Right lobe of liver (tissue), 6 donors: ENCODE measurements at regions not wholly inside any gene's neighbourhood (a gene's known extent, or its start where the extent isn't known, plus 50 kb on each side); places are given as distances from the start of the nearest gene placed in this dataset.
A peak's percentile ranks its signal among the peaks of the same experiment; 100 is the strongest.

Experiments used
- ATAC-seq, 4 donors: fragments of 200-7000 bp; cut with Tn5 transposase; one replicate each; pipeline ENCODE4 v1.9.1; 2020; ENCODE audit warnings: mild to moderate bottlenecking in 4 of 4, moderate library complexity in 4 of 4
- DNase-seq, 3 donors: peaks; one replicate each; pipeline ENCODE4 v3.0.0-alpha.2; 2020
- H3K27ac ChIP-seq, 3 donors: fragments of 200-600 bp; one replicate each; pipeline ENCODE4 v1.8.0; 2022
- H3K27me3 ChIP-seq, 2 donors: fragments of 200-600 bp; one replicate each; pipeline ENCODE4 v1.8.0; 2022
- H3K36me3 ChIP-seq, 4 donors: fragments of 200-600 bp; sonication (generic) in 1 of 4; one replicate each; pipeline versions ENCODE4 v1.5.1 to v1.8.0; 2017 to 2022; ENCODE audit warnings: control low read depth in 1 of 4
- H3K4me1 ChIP-seq, 4 donors: fragments of 200-600 bp; sonication (generic) in 1 of 4; one replicate each; pipeline versions ENCODE4 v1.5.1 to v1.8.0; 2017 to 2022; ENCODE audit warnings: control low read depth in 1 of 4
- H3K4me3 ChIP-seq, 3 donors: fragments of 200-600 bp; one replicate each; pipeline ENCODE4 v1.8.0; 2022
- H3K9me3 ChIP-seq, 4 donors: fragments of 200-600 bp; sonication (generic) in 1 of 4; one replicate each; pipeline versions ENCODE4 v1.5.1 to v1.8.0; 2017 to 2022; ENCODE audit warnings: control low read depth in 1 of 4
- POLR2A ChIP-seq: fragments of 450-650 bp; IDR thresholded peaks from one replicate; pipeline ENCODE4 v1.6.1; 2017; ENCODE audit warnings: antibody characterized with exemption, mild to moderate bottlenecking
- WGBS: methylation state at CpG from one replicate; pipeline ENCODE4 v1.1.6; 2018; ENCODE audit warnings: low coverage, low lambda C conversion rate; ENCODE audit not compliant: insufficient coverage; ENCODE audit errors: missing lambda C conversion rate; 5-methylcytosine and 5-hydroxymethylcytosine counted together
- intact Hi-C, 2 donors: fragments of 100-400 bp; cut with DNase I; formaldehyde crosslinking; loops; one replicate each; pipeline versions ENCODE4 v1.11.2 to v1.14.1; 2022
- TF ChIP-seq, protein P1 (sequence below), 4 donors: fragments of 200-600 bp in 3 of 4; fragments of 450-650 bp in 1 of 4; IDR thresholded peaks; one replicate each; pipeline versions ENCODE4 v1.5.1 to v1.8.0; 2016 to 2022; ENCODE audit warnings: antibody characterized with exemption in 4 of 4, mild to moderate bottlenecking in 2 of 4
- donor health status: DM: no; HTN: yes; CAD: no.
- donor health status: DM: no; HTN: no; CAD: no.
- donor health status: DM: no; HTN: no; CAD: no.
- donor health status: DM: no; HTN: yes; CAD: no.
- donor health status: DM: no; HTN: yes; CAD: no.

DNA sequence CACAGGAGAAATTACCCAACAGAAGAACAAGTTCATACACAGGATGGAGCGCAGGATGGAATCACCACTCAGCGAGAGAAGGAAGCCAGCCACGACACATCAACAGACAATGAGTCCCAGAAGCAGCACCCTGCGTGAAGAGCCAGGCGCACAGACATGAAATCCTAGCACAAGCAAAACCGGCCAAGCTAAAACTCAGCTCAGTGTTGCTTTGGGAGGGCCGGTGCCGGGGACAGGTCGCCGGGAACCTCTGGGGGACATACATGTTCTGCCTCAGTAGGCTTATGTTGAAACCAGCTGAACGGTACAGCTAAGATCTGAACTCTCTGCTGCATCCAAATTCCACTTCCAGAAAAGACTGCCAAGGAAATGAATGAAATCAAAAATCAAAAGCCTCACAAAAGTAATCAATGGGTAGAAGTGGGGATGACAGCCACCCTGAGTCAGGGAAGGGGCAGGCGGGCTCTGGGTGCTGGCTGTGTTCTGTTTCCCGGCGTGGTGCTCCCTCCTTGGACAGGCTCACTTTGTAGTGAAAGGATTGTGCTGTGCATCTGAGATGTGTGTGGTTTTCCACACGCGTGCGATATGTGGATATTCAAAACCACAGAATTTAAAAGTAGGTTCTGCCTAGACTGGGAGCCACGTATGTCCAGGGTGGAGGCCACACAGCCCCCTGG, 114.7 kb downstream of the PDGFA start:
- Histone ChIP-seq H3K9me3 (no peaks in the 10 kb centered on the region), H3K4me1 (no peaks in the 10 kb centered on the region), H3K4me3 (no peak overlapping the region), H3K27me3 (no peaks in the 10 kb centered on the region), H3K27ac (no peak overlapping the region), H3K36me3 (no peaks in the 10 kb centered on the region)
- DNase-seq (no peak), ATAC-seq (no peak)
- intact Hi-C loops = no loop called here
- TF ChIP-seq POLR2A = no peak
- TF ChIP-seq, protein P1, sequence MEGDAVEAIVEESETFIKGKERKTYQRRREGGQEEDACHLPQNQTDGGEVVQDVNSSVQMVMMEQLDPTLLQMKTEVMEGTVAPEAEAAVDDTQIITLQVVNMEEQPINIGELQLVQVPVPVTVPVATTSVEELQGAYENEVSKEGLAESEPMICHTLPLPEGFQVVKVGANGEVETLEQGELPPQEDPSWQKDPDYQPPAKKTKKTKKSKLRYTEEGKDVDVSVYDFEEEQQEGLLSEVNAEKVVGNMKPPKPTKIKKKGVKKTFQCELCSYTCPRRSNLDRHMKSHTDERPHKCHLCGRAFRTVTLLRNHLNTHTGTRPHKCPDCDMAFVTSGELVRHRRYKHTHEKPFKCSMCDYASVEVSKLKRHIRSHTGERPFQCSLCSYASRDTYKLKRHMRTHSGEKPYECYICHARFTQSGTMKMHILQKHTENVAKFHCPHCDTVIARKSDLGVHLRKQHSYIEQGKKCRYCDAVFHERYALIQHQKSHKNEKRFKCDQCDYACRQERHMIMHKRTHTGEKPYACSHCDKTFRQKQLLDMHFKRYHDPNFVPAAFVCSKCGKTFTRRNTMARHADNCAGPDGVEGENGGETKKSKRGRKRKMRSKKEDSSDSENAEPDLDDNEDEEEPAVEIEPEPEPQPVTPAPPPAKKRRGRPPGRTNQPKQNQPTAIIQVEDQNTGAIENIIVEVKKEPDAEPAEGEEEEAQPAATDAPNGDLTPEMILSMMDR (IDR thresholded peaks at IDR 0.05) = no peak
- 64% methylated on average over 11 of the region's 18 CpGs for whole genome bisulfite sequencing

DNA sequence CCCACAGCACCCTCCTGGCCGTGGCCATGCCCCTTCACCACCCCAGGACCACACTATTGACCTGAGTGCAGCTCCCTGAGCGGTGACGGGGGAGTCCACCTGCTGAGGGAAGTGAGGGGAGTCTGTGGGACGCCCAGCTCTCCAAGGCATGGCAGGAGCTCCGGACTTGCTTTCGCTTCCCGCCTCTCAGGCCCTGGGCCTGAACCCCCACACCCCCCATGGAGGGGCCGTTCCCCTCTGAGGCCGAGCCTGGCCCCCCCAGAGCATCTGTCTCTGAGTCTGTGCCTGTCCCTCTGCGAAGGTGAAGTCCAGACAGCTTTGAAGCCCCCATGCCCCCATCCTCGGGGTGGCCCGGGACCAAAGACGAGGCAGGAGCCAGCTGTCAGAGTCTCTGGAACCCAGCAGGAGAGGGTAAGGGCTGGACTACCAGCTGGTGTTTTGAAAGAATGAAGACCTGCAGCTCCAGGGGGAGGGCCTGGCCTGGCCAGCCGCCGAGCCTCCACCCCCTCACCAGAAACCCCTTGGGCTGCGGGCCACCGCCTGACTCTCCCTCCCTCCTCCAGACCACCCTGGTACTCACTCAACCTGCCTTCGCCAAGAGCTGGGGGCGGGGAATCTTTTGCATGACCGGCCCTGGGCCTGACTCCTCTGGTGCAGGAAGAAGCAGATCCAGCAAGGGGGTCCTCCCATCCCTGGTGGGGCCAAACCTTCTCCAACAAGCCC, 114.0 kb downstream of the PDGFA start:
- ATAC-seq (no peak), DNase-seq (peak in 2 of 3 donors; percentile 13 to 33)
- H3K27ac ChIP-seq = no peak overlapping the region
- no peaks in the 10 kb centered on the region for H3K27me3 ChIP-seq
- no peak overlapping the region for H3K4me3 ChIP-seq
- TF ChIP-seq, protein P1 (IDR thresholded peaks at IDR 0.05) = no peak
- no peak for TF ChIP-seq POLR2A
- 76% methylated on average over 3 of the region's 20 CpGs for WGBS
- H3K4me1 ChIP-seq = no peaks in the 10 kb centered on the region
- no peaks in the 10 kb centered on the region for H3K9me3 ChIP-seq
- no peaks in the 10 kb centered on the region for H3K36me3 ChIP-seq
- intact Hi-C loops = no loop called here

DNA sequence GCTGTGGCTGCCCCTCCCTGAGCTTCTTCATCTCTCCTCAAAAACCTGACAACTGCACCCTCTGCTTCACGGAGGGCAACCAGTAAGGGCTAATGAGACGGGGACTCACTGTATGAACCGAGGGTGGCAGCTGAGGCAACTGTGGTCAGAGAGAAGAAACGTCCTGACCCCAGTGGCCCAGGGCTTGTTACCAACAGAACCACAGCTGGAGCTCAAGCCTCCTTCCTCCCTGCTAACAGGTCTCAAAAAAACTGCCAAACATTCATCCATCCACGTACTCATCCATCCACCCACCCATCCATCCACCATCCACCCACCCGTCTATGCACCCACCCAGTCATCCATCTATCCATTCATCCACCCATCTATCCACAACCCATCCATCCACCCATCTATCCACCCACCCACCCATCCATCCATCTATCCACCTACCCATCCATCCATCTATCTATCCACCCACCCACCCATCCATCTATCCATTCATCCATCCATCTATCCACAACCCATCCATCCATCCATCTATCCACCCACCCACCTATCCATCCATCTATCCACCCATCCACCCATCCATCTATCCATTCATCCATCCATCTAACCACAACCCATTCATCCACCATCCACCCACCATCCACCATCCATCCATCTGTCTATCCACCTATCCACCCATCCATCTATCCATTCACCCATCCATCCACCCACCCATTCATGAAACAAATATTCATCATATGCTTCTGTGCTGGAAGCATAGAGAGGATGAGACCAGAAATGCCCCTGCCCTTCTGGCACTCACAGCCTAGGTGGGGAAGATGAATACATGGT, 111.7 kb downstream of the PDGFA start:
- intact Hi-C loops = no loop called here
- ATAC-seq = no peak
- Histone ChIP-seq H3K27ac (no peak overlapping the region), H3K27me3 (no peaks in the 10 kb centered on the region), H3K4me3 (no peak overlapping the region), H3K36me3 (no peaks in the 10 kb centered on the region), H3K4me1 (no peaks in the 10 kb centered on the region), H3K9me3 (no peaks in the 10 kb centered on the region)
- DNase-seq = no peak
- TF ChIP-seq, protein P1 (IDR thresholded peaks at IDR 0.05) = no peak
- no peak for TF ChIP-seq POLR2A
- 64% methylated on average over 3 of the region's 6 CpGs for WGBS

DNA sequence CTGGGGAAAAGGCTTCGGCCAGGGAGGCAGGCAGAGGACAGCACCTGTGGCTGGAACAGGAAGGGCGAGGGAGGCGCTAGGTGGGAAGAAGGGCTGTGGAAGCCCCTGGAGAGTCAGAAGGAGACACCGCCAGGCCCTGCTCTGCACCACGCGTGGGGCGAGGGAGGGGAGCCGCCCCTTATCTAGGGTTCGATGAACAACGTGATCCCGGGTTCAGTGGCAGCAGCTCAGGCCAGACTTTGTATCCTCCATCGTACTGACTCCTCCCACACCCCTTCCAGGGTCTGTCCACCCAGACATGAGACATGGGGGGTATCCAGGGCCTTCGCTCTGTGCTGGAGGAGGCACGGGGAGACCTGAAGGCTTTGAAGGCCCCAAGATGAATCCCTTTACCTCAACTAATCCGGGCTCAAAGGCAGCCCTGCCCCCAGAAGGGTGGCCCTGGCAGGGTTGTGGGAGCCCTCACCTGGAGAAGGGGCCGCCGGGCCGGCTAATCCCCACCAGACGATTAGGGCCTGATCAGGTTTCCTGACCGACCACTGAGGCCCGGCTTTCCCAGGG, 110.8 kb downstream of the PDGFA start:
- intact Hi-C loops = no loop called here
- DNase-seq (peak; percentile 10 to 33 (median 28)), ATAC-seq (peak in 1 of 4 donors; percentile 27)
- Histone ChIP-seq H3K9me3 (no peaks in the 10 kb centered on the region), H3K27me3 (no peaks in the 10 kb centered on the region), H3K36me3 (no peaks in the 10 kb centered on the region), H3K27ac (no peak overlapping the region), H3K4me3 (no peak overlapping the region), H3K4me1 (no peaks in the 10 kb centered on the region)
- WGBS = no CpG with 5 or more reads among the region's 21 CpGs
- TF ChIP-seq, protein P1 (IDR thresholded peaks at IDR 0.05) = no peak
- no peak for TF ChIP-seq POLR2A
